ENCODE measurements at regions not wholly inside any gene's neighbourhood (a gene's known extent, or its start where the extent isn't known, plus 50 kb on each side); places are given as distances from the start of the nearest gene placed in this dataset.

DNA sequence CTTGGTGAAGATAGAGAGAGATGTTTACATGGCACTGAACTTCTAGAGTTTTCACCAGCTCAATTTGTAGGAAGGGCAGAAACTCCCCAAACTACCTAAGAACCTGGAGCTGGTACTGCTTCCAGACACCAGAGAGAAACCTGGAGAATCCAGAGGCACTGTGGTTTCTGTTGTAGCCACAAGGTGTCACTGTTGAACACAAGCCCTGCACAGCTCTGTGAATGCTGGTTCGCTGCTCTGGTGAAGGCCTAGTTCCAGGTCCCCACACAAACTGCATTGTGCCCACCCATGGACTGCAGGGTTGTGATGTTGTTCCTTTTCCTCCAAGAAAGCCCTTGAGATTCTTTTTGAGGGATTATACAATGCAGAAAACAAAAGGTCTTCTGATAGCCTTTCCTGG is 150.5 kb upstream of the HS6ST1 start:
- peaks cover 15% of the 10 kb centered on the region for H3K4me1 Mint-ChIP-seq
- no peak for ATAC-seq

DNA sequence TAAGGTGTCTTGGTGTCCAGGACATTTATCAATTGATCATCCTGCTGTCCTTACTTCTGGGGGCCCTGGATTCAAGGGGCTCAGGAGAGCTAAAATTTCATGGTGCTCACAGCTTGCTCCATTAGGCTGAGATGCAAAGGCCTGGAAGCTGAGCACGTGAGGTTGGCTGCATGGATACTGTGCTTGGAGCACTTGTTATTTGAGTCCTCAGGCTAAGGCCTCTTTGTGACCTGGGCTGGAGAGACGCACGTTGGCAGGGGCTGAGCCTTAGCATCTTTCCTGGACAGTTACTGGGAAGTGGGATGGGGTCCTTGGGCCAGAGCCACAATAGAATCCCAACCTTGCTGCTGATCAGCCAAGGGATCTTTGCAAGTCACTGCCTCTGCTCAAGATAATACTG is 151.2 kb upstream of the HS6ST1 start:
- H3K27me3 Mint-ChIP-seq: peaks cover 27% of the 10 kb centered on the region
- H3K36me3 Mint-ChIP-seq: peaks cover 11% of the 10 kb centered on the region
- no peak for ATAC-seq
- no peak overlapping the region for H3K4me3 Mint-ChIP-seq
- H3K9me3 Mint-ChIP-seq: peaks cover 15% of the 10 kb centered on the region
- H3K4me1 Mint-ChIP-seq: peaks cover 21% of the 10 kb centered on the region
- H3K27ac Mint-ChIP-seq: no peak overlapping the region

More for the DNA sequence above, 150.5 kb upstream of the HS6ST1 start:
- no peak overlapping the region for H3K27ac Mint-ChIP-seq
- H3K27me3 Mint-ChIP-seq: peaks cover 20% of the 10 kb centered on the region
- peaks cover 11% of the 10 kb centered on the region for H3K36me3 Mint-ChIP-seq
- H3K4me3 Mint-ChIP-seq: no peak overlapping the region
- peaks cover 15% of the 10 kb centered on the region for H3K9me3 Mint-ChIP-seq

DNA sequence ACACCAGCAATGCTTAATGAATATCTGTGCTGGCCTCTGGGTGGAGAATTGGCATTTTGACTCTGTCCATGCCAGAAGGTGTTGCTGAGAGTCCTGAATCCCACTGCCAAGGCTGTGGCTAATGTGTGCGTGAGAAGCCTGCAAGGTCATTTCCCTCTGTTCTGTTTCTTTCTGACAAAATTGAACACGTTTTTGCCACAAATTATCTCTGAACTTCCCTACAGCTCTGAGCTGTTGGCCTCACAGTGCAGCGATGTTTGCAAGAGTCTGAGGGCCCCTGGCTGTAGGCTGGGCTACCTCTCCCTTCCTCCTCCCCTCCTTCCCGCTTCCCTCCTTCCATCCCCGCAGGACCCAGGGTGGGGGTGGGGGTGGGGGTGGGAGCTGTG is 154.1 kb upstream of the HS6ST1 start:
- peaks cover 9% of the 10 kb centered on the region for H3K9me3 Mint-ChIP-seq
- peak; percentile 77 for ATAC-seq
- peaks cover 55% of the 10 kb centered on the region for H3K27me3 Mint-ChIP-seq
- no peak overlapping the region for H3K4me3 Mint-ChIP-seq
- peaks cover 21% of the 10 kb centered on the region for H3K4me1 Mint-ChIP-seq
- peak overlapping the region; percentile 53 for H3K27ac Mint-ChIP-seq
- peaks cover 9% of the 10 kb centered on the region for H3K36me3 Mint-ChIP-seq

DNA sequence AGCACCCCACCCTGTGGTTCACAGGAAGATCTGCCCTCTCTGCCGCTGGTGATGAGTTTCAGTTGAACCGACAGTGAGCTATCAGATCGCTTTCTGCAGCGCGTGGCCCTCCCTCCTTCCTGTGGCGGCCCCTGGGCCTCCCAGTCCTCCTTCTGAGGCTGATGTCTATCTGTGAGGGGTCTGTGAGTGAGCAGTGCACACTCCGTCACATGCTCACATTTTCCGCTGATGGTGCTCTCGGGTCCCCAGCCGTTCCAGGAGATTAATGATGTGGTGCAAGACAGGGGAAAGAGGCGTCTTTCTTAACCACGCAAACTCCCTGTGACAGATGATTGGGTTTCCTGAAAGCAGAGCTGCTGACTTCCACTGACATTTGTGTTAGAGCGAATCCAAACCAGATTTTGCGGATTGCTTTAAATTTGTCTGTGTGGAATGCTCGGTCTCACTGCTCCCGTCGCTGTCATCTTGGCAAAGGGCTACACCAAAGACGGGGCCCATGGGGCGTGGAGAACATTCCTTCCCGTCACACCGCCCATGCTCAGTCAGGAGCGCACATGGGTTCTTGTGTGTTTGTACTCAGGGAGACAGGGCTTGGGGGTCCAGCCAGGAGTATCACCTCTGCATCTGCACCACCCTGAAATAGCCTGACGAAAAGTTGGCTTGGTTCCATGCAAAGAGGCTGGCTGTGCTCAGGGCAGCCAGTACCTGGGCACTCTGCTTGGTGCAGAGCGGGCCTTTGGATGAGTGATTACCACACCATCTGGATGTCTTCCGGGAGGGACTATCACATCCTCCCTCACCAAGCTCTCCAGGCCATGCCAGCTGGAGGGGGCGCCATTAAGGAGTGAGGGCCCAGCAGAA is 154.7 kb upstream of the HS6ST1 start:
- Mint-ChIP-seq H3K27ac (peak overlapping the region; percentile 53), H3K27me3 (peaks cover 58% of the 10 kb centered on the region), H3K4me1 (peaks cover 21% of the 10 kb centered on the region), H3K9me3 (peaks cover 5% of the 10 kb centered on the region), H3K36me3 (peaks cover 3% of the 10 kb centered on the region), H3K4me3 (peak overlapping the region; percentile 66)
- ATAC-seq: peak; percentile 94

DNA sequence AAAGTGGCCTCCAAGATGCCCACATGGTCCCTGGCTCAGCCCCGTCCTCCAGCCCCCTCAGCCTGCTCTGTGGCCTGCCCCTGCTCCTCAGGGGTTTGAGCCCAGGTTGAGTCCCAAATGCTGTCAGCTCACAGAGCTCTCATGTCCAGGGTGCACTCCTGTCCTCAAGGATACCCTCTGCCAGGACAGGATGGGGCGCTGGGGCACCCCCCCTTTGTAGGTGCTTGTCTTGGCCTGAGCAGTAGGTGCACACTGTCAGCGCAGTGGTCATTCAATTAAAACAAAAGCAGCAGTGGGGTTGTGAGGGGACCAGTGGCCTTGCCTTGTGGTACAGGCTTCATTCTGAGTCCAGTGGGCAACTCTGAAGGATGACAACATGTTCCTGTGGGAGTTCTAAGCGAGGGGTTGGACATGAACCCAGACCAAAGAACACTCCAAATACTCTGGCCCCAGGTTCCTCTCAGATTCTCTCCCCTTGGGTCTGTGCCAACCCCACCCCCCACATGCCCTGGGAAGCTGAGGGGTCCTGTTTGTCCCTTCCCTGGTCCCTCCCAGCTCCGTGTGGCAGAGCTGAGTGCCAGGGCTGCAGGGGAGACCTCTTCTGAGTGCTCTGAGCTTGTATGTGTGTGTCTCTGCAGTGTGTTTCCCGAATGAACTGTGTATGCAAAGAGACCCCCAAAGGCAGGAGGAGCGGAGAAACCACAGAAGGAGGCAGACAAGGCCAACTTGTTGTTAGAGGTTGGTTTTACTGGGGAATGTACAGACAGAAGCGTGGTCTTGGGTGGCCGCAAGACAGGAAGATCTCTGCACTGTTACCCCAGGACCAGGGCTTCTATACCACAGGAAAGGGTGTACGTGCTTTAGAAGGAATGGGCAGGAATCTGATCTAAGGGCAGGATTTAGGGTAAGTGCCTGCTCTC is 155.6 kb upstream of the HS6ST1 start:
- Mint-ChIP-seq H3K27ac (peak overlapping the region; percentile 17), H3K36me3 (no peaks in the 10 kb centered on the region), H3K4me3 (no peak overlapping the region), H3K9me3 (no peaks in the 10 kb centered on the region), H3K27me3 (peaks cover 58% of the 10 kb centered on the region), H3K4me1 (peaks cover 21% of the 10 kb centered on the region)
- ATAC-seq: no peak

DNA sequence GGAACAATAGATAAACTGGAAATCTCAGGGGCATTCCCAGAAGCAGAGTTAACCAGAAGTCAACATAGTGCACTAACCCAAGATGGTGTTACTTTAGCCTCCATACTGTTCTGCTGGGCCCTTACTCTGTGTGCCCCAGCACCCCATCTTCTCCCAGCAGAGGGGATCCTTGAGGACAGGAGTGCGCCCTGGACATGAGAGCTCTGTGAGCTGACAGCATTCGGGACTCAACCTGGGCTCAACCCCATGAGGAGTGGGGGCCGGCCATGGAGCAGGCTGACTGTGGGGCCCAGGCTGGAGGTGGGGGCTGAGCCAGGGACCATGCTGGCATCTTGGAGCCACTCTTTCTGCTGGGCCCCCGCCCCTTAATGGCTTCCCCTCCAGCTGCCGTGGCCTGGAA is 156.3 kb upstream of the HS6ST1 start:
- Mint-ChIP-seq H3K4me3 (no peak overlapping the region), H3K36me3 (no peaks in the 10 kb centered on the region), H3K27me3 (peaks cover 58% of the 10 kb centered on the region), H3K27ac (peak overlapping the region; percentile 17), H3K4me1 (peaks cover 21% of the 10 kb centered on the region), H3K9me3 (peaks cover 2% of the 10 kb centered on the region)
- ATAC-seq: no peak

DNA sequence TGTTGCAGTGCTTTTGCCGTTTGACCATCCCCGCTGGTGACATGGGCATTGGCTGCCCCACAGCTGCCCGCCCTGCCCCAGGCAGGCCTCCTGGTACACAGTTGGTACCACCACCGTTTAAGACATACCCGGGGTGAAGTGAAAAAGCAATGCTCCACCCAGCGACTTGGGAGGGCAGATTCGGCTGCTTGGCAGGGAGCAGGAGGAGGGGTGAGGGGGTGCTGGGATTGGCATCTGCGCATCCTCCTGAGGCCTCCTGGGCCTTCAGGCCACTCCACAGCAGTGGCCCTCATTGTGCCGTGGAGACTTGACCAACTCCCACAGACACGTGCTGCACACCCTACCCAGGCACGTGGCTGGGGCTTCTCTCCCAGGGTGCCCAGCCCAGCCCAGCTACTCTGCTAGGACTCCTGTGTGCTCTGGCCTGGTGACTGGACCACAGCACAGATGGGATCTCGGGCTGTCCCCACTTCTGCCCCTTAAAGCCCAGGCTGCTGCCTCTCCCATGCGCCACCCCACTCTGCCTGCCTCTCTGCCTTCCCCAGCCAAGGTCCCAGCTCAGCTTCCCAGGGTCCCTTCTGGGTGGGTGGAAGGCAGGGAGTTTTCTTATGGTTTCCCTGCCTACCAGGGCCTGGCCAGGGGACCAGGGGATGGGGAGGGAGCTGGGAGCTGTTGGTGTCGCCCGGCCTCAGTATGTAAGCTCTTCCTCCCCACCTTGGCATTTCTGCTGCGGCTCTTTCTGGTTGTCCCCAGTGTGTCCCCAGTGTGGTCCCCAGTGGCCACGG is 157.0 kb upstream of the HS6ST1 start:
- peaks cover 8% of the 10 kb centered on the region for H3K9me3 Mint-ChIP-seq

DNA sequence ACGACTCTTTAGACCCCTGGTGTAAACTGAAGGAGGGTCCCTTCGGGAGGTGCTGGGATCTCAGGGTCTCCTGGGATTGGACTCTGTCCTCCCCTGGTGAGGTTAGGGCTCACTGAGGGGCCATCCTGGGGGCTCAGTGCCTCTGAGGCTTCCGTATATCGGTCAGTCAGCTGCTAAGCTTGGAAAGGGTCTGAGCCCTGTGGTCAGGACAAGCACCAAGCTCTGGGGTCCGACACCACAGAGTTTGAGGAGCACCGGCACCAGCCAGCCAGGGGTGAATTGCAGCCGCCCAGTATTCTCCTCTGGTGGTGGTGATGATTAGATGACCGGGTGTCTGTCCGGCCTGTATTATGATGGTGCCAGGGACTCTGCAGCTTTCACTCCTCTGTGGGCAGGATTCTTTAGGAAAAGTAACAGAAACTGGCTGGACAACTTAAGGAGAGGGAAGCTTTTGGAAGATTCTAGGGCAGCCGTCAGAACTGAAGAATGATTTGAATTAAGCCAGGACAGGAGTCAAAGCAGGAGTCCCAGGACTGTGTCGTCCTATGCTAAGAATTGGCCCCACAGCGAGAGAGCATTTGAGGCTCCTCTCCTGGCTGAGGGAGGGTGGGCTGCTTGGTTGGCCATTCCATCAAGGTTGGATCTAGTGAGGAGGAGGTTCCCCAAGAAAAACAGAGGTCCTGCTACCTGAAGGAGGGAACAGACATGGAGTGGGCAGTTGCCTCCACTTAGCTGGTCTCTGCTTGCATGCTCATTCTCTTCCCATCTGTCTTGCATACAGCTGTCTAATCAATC is 158.6 kb upstream of the HS6ST1 start:
- no peak overlapping the region for H3K4me3 Mint-ChIP-seq
- no peaks in the 10 kb centered on the region for H3K36me3 Mint-ChIP-seq
- peaks cover 16% of the 10 kb centered on the region for H3K9me3 Mint-ChIP-seq
- H3K4me1 Mint-ChIP-seq: peaks cover 21% of the 10 kb centered on the region
- no peak for ATAC-seq
- H3K27ac Mint-ChIP-seq: no peak overlapping the region
- H3K27me3 Mint-ChIP-seq: peaks cover 54% of the 10 kb centered on the region

More for the DNA sequence above, 157.0 kb upstream of the HS6ST1 start:
- H3K36me3 Mint-ChIP-seq: no peaks in the 10 kb centered on the region
- H3K4me3 Mint-ChIP-seq: no peak overlapping the region
- H3K27me3 Mint-ChIP-seq: peaks cover 58% of the 10 kb centered on the region
- H3K27ac Mint-ChIP-seq: no peak overlapping the region
- no peak for ATAC-seq
- peaks cover 21% of the 10 kb centered on the region for H3K4me1 Mint-ChIP-seq

DNA sequence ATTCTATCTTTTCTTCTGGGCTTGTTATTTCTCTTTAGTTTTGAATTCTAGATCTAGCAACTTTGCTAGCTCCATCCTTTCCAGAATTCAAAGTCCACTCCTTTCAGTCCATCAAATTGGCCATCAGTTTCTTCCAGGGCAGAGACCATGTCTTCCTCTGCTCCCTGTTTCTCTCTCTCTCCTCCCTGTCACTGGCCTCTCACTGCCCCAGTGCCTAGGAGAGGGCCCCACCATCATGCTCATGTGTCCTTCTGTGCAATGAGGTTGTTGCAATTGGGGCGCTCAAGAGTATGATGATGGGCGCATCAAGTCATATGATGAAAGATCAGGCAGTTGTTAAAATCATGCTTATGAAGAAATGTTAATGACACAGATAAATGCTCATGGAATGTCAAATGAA is 159.2 kb upstream of the HS6ST1 start:
- Mint-ChIP-seq H3K36me3 (no peaks in the 10 kb centered on the region), H3K4me1 (peaks cover 15% of the 10 kb centered on the region), H3K4me3 (no peak overlapping the region), H3K27ac (no peak overlapping the region), H3K27me3 (peaks cover 47% of the 10 kb centered on the region), H3K9me3 (peaks cover 16% of the 10 kb centered on the region)
- ATAC-seq: no peak

DNA sequence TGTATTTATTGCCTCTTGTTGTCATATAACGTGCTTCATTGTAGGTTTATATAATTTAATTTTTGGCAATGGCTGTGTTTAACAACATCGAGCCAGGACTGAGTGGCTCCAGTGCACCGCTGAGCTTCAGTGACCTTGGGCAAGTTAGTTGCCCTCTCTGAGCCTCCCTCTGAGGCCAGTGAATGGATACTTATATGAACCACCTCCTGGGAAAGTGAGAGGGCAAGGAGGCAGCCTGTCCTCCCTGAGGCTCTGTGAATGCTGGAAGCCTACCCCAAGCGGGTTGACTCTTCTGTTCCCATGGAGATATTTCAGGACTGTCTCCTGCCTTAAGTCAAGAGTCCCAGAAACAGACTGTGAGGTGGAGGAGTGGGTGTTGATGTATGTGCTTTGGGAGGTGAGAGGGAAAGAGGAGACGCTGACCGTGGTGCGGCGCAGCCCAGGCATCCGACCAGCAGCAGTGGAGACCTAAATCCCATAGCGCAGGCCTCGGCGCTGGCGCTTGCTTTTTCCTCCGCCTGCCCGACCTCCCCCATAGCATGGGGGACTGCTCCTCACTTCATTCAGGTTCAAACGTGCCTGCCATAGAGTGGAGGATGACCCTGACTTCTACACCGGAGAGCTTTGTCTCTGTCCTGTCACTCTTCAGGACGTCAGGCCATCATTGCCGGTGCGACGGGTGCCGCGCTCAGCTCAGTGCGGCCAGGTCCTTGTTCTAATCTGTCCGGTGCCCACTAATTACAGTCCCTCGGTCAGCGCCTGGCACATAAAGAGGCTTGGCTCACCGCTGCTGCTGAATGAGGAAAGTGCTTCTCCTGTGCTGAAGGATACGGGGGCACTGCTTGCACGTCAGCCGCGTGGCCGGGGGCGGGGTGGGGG is 167.3 kb upstream of the HS6ST1 start:
- Mint-ChIP-seq H3K36me3 (no peaks in the 10 kb centered on the region), H3K9me3 (peaks cover 5% of the 10 kb centered on the region), H3K4me3 (no peak overlapping the region), H3K27ac (no peak overlapping the region), H3K4me1 (no peaks in the 10 kb centered on the region), H3K27me3 (peaks cover 17% of the 10 kb centered on the region)
- ATAC-seq: no peak

DNA sequence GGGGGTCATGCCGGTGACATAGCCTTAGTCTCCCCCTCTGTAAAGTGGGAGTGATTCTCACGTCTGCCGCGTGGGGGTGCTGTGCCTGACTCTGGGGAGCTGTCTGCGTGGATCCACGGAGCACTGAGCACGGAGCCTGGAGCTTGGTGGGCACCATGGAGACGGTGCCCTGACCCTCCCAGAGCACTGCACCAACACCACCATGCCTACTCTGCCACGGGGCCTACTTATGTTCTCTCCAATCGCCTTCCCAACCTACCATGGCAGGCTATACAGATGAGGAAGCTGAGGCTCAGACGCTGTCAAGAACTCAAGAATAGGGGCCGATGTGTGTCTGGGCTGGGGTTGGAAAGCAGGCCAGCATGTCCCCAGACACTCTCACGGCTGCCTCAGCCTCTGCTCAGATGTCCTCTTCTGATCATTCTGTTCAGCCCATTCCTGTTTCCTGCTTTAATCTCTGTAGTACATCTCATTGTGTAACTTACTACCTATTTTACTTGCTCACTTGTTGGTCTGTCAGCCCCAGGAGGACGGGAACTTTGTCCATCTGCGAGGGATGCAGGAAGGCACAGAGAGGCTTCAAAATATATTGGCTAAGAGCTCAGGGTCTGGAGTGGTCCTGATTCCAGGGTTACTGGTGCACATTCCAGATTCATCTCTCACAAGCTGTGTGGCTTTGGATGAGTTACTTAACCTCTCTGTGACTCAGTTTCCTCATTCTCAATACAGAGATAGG is 168.1 kb upstream of the HS6ST1 start:
- Mint-ChIP-seq H3K4me1 (no peaks in the 10 kb centered on the region), H3K27me3 (peaks cover 25% of the 10 kb centered on the region), H3K9me3 (peaks cover under 1% of the 10 kb centered on the region), H3K4me3 (no peak overlapping the region), H3K27ac (no peak overlapping the region), H3K36me3 (no peaks in the 10 kb centered on the region)
- no peak for ATAC-seq

DNA sequence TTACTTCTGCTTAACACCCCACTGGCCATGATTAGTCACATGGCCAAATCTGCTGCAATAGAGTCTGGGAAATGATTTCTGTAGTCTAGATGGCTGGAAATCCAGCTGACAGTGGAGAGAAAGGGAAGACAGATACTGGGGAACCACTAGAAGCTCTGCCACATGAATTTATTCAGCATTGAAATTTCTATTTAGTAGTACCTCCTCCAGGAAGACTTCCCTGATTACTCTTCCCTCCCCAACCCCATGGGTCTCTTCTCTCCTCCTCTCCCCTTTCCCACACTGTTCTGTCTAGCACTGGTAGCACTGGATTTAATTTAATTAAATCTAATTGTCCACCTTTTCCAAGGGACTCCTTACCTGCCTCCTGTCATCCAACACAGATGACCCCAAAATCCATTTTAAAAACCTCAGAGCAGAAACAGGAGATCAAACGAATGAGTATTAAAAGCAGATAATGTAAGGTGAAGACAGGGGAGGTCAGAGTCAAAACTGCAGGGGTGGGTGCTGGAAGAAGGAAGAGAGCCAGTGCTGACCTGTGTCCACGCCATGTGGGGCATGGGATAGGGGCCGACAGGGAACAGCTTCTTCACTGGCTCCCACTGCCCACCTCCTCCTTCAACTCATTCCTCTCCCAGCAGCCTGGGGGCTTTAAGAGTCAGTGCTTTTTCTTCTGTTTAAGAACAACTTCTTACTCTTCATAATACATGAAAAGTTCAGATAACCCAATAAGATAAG is 169.2 kb upstream of the HS6ST1 start:
- H3K27me3 Mint-ChIP-seq: peaks cover 27% of the 10 kb centered on the region
- no peaks in the 10 kb centered on the region for H3K4me1 Mint-ChIP-seq
- H3K36me3 Mint-ChIP-seq: no peaks in the 10 kb centered on the region
- H3K9me3 Mint-ChIP-seq: peaks cover 3% of the 10 kb centered on the region
- no peak for ATAC-seq
- H3K27ac Mint-ChIP-seq: no peak overlapping the region
- H3K4me3 Mint-ChIP-seq: no peak overlapping the region

Measured in stimulated activated memory B cell treated with anti-CD40 and anti-IgM and Interleukin-4, amounts not matched to agents 10 μg/mL and 1 μg/mL and 100 μg/mL, for 72 hours (primary cell).